GM19239 (cell line): ENCODE measurements at regions not wholly inside any gene's neighbourhood (a gene's known extent, or its start where the extent isn't known, plus 50 kb on each side); places are given as distances from the start of the nearest gene placed in this dataset.
"Not testable (repeated sequence)": the region's sequence is repeated elsewhere in the genome, so short reads cannot be mapped to it uniquely, and the experiment has no call there.

ENCODE experiments used
- DNase-seq: peaks from one replicate; pipeline ENCODE4 v3.0.0; 2011; ENCODE audit warnings: low spot score; ENCODE audit not compliant: insufficient read length
- FAIRE-seq: peaks from 2 replicates; lab custom pipeline; 2011; peaks lifted over from hg19 to GRCh38; lab: Jason Lieb, UNC

DNA sequence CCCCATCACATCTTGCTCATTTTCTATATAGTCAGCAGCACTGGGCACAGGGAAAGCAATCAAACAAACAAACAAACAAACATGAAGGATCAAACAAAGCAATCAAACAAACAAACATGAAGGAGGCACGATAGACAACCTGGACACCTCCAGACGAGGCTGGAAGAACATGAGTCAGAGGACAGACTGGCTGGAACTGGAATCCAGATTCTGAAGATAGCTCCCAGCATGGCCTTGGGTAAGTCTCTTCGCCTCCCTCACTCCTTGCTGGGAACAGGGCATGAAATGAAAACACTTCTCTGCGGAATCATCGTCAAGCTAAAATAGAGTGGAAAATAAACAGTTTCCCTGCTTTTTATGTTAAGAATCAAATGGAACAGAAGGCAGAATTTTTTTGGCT lies 984.8 kb downstream of the VRK1 start:
- DNase-seq, result no peak

DNA sequence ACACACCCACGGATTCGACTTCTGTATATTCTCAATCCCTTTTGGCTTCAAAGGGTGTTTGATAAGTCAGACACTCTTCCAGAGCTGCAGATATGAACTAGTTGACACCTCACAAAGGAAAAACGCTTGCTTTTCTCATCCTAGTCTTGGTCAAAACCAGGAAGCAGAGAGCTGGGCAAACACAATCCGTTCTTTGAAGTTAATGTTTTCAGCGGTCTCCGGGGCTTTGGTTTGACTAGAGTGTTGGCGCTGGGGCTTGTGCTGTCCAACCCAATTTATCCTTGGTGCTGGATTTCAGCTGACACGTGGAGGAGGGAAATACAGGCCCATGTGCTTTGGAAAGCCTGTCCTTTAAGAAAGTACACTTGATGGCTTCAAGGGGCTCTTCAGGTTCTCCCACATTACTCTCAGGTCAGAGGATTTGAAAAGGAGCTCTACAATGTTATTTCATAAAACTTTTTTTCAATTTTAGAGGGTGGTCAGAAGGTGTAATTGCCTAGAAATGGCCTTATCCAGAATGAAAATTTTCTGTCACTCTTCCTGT lies 985.8 kb downstream of the VRK1 start:
- DNase-seq (no peak), FAIRE-seq (no peak)

More for the DNA sequence above, 984.8 kb downstream of the VRK1 start:
- no peak for FAIRE-seq

DNA sequence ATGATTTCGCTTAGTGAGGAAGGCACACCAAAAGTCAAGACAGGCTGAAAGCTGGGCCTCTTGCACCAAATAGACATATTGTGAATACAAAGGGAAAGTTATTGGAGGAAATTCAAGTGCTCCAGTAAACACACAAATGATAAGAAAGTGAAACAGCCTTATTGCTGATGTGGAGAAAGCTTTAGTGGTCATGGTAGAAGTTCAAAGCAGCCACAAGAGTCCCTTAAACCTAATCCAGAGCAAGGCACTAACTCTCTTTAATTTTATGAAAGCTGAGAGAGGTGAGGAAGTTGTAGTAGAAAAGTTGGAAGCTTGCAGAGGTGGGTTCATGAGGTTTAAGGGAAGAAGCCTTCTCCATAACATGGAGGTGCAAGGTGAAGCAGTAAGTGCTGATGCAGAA lies 988.3 kb downstream of the VRK1 start:
- no peak for DNase-seq
- FAIRE-seq, result no peak

DNA sequence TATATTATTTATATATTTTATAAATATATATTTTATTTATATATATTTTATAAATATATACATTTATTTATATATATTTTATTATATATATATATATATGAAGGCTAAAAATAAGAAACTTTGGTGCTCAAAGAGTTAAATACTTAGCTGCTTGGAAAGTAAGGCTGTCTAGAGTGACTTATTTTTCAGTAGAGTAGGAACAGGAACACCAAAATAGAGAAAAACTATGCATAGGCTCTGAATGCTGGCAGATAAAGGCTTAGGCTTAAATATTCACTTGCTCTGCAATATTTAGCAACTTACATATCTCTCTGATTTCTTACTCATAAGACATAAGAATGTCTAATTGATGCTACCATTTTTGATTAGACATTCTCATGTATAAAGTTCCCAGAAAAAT lies 991.2 kb downstream of the VRK1 start:
- FAIRE-seq, result no peak

DNA sequence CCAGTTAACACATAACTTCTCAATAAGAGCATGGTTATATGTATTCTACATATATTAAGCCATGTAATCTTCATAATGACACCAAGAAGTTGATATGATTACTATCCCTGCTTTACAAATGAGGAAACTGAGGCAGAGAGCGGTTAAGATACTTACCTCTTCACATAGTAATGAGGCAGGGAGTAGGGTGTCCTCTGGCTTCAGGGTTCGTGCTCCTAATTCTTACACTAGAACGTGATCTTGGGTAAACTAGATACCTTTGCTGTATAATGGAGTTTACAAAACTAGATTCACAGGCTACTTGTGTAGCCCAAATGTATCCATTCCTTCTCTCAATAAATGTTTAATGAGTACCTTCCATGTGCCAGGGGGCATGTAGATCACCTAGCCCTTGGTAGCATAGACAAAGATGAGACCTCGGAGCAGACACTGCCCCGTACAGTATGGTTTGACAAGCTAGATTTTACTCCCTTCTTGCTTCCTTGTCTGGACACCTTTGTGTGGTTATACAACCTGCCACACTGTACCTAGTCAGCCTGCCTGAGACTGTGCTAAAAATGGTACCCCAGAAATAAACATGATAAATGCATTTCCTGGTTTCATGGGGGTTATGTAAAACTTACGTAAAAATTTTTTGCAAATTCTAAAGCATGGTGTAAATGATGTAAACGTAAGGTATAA lies 991.8 kb downstream of the VRK1 start:
- FAIRE-seq, result no peak
- DNase-seq, result no peak

More for the DNA sequence above, 991.2 kb downstream of the VRK1 start:
- DNase-seq, result no peak

DNA sequence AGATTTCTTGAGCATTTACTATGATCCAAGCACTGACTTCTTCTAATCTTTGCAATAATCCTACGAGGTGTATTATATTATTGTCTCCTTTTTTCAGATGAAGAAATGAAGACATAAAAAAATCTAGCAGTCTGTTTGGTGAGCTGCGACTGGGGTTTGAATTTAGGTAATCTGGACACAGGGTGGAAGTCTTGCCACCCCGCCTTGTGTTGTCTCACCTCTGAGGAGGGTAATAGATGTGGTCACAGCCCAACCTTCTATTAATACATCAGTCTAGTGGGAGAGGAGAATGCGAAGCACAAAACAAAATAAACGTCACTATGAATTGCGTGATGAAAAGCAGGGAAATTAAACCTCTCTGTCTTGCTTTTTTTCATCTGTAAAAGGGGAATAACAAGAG lies 993.9 kb downstream of the VRK1 start:
- DNase-seq, result no peak
- no peak for FAIRE-seq

DNA sequence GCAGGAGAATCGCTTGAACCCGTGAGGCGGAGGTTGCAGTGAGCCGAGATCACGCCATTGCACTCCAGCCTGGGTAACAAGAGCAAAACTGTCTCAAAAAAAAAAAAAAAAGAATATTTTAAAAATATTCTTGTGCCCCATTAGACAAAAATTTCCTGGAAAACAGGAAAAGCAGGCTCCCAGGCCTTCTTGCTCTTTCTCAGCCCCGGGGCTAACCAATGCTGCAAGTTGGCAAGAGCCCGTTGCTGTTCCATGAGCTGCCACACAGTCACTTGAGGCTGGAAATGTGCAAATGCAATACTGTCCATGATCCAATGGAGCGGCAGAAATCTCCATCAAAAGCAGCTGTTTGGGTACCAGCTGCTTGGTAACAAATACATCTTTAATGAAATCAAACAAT lies 994.7 kb downstream of the VRK1 start:
- FAIRE-seq (no peak), DNase-seq (no peak)

DNA sequence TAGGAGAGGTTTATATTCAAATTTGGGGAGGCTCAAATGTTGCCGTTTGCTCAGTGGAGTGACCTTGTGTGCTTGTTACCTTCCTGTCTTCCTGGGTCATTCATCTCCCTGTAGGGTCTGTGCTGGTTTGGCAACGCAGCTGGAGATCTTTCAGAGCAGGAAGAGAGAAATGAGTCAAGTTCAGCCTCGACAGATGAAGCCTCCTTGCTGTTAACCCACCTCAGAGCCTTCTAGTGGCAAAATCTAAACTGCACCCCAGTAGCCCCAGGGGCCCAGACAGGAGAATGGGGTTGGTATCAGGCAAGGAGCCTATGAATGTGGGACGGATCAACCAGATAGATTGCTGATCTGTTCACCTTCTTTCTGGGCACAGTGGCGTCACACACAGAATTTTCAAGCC lies 999.3 kb downstream of the VRK1 start:
- DNase-seq, result no peak
- FAIRE-seq, result no peak

DNA sequence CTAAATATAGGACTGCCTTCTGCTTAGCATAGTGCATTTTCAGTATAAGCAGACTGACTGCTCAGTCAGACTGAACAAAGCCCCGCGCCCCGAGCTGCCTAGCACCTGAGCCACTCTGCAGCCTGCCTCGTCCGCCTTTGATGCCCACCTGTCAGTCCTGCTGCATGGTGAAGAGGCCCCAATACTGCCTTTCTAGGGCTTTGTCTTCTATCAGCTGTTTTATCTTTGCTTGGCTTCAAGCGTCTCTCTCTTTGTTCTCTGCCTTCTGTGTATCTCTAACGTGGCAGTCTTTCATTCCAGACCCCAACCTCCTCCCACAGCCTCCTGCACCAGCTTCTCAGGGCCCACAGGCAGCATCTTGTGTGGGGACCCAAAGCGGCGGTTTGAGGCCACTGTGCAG lies 1001.0 kb downstream of the VRK1 start:
- FAIRE-seq (no peak), DNase-seq (no peak)

DNA sequence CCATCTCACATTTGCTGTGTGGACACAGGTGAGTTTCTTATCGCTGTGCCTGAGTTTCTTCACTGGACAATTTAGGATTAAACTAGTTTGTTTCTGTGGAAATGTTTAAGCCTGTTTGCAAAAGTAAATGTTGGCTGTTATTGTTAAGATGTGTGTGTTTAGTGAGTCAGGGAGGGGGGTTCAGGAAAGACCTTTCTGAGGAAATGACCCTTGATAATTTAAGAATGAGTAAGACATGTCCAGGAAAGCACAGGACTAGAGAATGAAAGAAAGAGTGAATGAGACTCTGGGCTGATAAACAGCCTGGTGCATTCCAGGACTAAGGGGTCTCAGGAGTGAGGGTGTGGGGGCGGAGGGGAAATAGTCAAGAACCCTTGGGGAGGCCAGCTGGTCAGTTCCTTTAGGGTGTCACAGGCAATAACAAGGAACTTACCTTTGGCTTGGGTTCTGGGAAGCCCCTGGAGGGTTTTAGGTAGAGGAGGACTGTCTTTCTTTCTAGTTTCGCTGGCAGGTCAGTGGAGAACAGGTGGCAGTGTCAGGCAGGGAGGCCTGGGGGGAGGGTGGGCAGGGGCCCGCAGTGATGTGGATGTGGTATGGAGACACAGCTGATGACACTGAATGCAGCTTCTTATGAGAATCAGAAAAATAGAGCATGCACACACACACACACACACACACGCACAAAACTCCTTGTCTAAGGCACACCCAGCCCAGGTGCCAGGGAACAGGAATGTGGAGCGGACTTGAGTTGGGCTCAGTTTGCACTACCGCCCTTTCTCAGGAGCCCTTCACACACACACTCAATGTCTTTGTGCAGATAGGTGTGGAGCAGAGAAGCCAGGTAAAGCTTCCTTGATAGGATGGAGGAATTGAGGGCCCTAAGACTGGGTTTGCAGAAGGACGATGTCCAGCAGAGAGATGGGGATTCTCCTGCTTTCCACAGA lies 1005.5 kb downstream of the VRK1 start:
- DNase-seq (no peak), FAIRE-seq (no peak)

DNA sequence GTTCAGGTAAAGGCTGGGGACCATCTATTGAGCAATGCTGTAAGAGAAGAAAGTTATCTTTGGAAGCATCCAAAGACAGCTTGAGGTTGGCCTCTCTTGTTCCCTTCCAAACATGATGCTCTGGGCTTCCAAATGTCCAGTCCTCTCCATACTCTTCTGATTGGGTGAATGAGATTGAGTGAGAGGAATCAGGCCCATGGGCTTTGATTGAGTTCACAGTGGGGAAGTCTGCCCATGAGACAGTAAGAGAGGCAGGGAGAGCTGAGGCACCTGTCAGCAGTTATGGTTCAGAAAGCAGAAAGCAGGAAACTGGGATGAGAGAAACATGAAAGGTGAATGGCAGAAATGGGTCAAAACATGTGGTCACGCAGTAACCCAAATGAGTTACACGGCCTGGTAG lies 1006.9 kb downstream of the VRK1 start:
- FAIRE-seq (no peak), DNase-seq (no peak)

DNA sequence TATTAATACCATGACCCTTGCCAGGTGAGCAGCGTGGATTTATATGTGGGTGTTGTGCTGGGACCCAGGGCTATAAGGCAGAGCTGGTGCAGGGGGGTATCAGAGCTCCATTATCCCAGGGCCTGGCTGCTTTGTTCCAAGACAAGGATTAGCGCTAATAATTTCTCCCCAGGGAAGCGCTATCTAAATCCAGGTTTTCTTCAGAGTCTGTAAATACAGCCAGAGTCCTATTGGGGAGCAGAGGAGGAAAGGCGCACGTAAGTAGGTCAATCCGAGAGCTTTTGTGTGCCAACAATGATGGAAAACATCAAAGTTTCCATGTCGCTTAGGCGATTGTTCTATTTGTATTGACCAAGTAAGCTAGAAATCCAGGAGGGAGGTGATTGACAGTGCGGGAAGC lies 1009.7 kb downstream of the VRK1 start:
- DNase-seq (no peak), FAIRE-seq (no peak)

DNA sequence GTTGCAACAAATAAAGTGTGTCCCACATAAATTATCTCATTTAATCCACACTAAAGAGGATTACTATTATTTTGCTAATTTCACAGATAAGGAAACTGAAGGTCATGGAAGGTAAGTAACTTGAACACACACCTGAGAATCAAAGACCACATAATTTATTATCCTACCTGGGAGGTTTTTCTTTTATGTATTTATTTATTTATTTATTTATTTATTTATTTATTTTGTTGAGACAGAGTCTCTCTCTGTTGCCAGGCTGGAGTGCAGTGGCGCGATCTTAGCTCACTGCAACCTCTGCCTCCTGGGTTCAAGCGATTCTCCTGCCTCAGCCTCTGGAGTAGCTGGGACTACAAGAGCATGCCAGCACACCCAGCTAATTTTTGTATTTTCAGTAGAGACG lies 1011.4 kb downstream of the VRK1 start:
- FAIRE-seq, DNase-seq: not testable (repeated sequence)

DNA sequence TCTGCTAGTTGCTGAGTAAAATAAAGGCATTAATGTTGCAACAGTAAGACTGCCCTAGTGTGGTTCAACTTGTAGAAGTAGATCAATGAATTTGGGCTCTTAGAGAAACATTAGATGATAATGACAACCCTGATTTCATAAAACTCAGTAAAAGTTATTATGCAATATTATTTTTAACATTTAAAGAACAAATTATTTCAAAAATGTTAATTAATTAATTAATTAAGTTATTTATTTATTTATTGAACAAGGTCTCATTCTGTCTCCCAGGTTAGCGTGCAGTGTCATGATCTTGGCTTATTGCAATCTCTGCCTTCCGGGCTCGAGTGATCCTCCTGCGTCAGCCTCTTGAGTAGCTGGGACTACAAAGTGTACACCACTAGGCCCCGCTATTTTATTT lies 1016.4 kb downstream of the VRK1 start:
- DNase-seq, result no peak

DNA sequence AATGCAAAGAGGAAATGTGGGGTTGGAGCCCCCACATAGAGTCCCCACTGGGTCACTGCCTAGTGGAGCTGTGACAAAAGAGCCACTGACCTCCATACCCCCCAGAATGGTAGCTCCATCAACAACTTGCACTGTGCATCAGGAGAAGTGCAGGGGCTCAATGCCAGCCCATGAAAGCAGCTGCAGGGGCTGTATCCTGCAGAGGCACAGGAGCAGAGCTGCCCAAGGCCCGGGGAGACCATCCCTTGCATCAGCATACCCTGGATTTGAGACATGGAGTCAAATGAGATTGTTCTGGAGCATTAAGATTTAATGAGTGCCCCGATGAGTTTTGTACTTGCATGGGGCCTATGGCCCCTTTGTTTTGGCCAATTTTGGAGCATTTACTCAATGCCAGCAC lies 1023.6 kb downstream of the VRK1 start:
- FAIRE-seq (no peak), DNase-seq (no peak)

More for the DNA sequence above, 1016.4 kb downstream of the VRK1 start:
- FAIRE-seq, result no peak

DNA sequence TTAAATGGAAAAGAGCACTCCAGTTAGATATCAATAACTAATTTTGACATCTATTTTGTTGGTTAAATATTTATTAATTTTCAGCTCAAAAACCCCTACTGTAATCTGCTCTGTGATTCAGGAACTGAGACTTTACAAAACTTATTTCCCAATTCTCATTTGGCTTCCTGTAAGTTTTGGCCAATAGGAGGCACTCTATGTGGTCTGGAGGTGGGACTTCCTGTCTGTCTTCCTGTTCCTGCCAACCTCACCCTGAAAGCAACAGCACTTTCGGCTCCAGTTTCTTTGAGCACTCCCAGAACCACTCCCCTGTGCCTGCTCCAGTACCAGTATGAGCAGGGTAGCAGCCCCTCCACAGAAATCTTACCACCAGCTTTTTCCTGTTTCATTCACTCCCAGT lies 1027.0 kb downstream of the VRK1 start:
- FAIRE-seq, result no peak
- DNase-seq, result no peak

DNA sequence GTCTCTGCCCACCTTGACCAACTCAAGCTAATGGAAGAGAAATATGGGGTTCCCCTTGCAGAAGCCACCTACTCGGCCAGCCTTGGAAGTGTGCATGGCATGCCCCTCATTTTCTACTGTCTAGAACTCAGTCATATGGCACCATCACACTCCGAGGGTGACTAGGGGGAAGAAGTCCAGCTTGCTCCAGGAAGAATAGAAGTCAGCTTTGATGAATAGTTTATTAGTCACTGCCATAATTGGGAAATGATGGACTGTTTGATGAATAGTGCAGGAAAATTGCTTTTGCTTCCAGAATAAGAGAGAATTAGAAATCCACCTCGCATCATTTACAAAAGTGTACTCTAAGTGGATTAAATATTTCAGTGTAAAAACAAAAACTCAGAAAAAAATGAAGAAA lies 1030.6 kb downstream of the VRK1 start:
- no peak for FAIRE-seq
- no peak for DNase-seq

DNA sequence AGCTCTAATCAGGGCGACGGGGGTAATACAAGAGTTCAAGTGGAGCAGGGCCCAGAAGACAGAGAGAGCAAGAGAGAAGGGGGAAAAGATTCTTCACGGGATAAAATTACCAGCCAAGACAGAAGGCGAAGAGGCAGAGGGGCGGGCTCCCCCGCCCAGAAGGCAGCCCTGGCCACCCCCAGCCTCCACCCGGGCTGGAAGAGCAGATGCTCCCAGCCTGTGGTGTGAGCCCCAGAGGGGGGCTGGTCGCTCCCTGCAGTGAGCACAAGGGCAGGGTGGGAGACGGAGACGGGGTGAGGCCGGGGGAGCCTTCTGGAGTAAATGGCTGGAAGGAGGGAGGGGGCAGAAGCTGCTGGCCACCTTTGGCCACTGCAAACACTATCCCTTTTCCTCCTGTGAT lies 1035.6 kb downstream of the VRK1 start:
- no peak for FAIRE-seq
- DNase-seq, result no peak

DNA sequence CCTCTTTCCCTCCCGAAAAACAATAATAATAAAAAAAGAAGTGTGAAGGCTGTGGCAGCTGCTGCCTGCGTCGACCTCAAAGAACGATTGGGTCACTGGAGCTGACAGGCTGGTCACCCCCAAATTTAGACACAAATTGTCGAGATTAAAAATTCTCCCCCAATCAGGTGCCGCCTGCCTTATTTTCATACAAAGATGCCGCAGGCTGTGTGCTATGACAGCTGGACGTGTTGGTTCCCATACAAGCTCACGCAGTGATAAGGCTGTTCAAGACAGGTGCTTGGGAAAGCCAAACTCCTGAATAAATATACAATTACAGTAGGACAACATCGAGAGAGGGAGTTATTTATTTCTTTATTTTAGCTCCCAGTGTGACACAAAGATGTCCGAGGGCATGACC lies 1041.8 kb downstream of the VRK1 start:
- no peak for DNase-seq
- FAIRE-seq, result no peak

DNA sequence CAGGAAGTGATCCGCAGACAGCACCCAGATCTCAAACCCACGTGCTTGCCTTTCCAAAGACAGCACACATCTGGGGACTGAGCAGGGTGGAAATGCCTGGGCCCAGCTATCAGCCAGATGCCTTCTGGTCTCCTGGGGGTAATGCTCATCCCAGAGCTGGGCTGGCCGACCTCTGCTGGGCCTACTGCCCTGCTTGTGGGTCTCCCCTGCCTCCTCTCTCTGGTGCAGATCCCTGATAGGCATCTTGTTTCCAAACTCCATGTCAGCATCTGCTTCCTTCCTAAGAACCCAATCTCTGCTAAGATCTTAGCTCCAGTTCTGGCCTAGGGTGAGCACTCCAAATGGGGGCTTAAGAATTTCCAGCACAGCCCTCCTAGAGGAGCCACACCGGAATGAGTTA lies 1043.0 kb downstream of the VRK1 start:
- FAIRE-seq (no peak), DNase-seq (no peak)

DNA sequence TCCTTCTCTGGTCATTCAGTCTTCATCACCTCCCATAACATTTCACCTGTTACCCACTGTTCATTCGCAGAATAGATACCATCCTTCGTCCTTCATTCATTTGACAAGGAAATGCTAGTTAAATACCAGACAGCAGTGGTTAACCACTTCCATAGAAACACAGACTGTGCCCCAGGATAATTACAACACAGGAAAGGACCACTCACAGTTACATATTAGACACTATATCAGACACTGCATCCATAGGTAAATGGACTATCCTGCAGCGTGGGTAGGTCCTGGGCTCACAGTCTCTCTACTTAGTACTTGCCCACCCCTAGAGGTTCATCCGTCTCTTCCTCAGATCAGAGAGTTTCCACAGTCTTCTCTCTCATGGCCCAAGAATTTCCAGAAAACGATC lies 1044.6 kb downstream of the VRK1 start:
- FAIRE-seq (no peak), DNase-seq (no peak)
